Type B pancreatic cell (in vitro differentiated cells): ENCODE measurements at regions not wholly inside any gene's neighbourhood (a gene's known extent, or its start where the extent isn't known, plus 50 kb on each side); places are given as distances from the start of the nearest gene placed in this dataset.

Experiments used
- DNase-seq: peaks from one replicate; pipeline ENCODE4 v3.0.0; 2021; ENCODE audit warnings: mixed read lengths; ENCODE audit not compliant: unreplicated experiment; ENCODE audit errors: extremely low spot score
- H3K27ac Mint-ChIP-seq: 2 replicates; pipeline ENCODE4 v1.8.0; 2021; ENCODE audit warnings: mild to moderate bottlenecking, mixed read lengths
- H3K27me3 Mint-ChIP-seq: 2 replicates; pipeline ENCODE4 v1.8.0; 2021; ENCODE audit warnings: mixed read lengths
- H3K36me3 Mint-ChIP-seq: 2 replicates; pipeline ENCODE4 v1.8.0; 2021; ENCODE audit warnings: mixed read lengths
- H3K4me1 Mint-ChIP-seq: one replicate; pipeline ENCODE4 v1.8.0; 2021; ENCODE audit warnings: mixed read lengths; ENCODE audit not compliant: unreplicated experiment
- H3K4me3 Mint-ChIP-seq: 2 replicates; pipeline ENCODE4 v1.8.0; 2021; ENCODE audit warnings: mild to moderate bottlenecking, mixed read lengths
- H3K9me3 Mint-ChIP-seq: 2 replicates; pipeline ENCODE4 v1.8.0; 2021; ENCODE audit warnings: mixed read lengths
- TF ChIP-seq, protein P1 (sequence below): fragments of 200-600 bp; sonication (generic); conservative IDR thresholded peaks from 2 replicates; pipeline ENCODE4 v1.5.0; 2021; ENCODE audit warnings: antibody characterized with exemption, mild to moderate bottlenecking

DNA sequence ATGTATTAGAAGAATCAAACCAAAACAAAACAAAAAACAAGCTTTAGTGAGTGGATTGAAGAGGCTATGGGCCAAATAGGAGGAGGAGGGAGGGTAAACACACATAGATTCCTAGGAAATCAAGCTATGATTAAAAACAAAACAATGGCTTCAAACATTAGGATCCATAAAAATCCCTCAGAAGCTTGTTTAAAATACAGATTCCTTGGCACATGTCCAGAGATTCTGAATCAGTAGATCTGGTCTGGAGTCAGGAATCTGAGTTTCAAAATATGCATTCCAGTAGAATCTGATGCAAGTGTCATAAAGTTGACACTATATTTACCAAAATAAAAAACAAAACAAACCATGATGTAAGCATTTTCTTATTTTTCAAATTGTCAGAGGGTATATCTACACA is 692.8 kb upstream of the SGCG start:
- DNase-seq, result no peak
- H3K36me3 Mint-ChIP-seq, result no peaks in the 10 kb centered on the region
- H3K27me3 Mint-ChIP-seq, result no peaks in the 10 kb centered on the region
- TF ChIP-seq, protein P1, sequence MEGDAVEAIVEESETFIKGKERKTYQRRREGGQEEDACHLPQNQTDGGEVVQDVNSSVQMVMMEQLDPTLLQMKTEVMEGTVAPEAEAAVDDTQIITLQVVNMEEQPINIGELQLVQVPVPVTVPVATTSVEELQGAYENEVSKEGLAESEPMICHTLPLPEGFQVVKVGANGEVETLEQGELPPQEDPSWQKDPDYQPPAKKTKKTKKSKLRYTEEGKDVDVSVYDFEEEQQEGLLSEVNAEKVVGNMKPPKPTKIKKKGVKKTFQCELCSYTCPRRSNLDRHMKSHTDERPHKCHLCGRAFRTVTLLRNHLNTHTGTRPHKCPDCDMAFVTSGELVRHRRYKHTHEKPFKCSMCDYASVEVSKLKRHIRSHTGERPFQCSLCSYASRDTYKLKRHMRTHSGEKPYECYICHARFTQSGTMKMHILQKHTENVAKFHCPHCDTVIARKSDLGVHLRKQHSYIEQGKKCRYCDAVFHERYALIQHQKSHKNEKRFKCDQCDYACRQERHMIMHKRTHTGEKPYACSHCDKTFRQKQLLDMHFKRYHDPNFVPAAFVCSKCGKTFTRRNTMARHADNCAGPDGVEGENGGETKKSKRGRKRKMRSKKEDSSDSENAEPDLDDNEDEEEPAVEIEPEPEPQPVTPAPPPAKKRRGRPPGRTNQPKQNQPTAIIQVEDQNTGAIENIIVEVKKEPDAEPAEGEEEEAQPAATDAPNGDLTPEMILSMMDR, result no peak
- no peaks in the 10 kb centered on the region for H3K9me3 Mint-ChIP-seq
- no peaks in the 10 kb centered on the region for H3K4me1 Mint-ChIP-seq
- H3K4me3 Mint-ChIP-seq, result no peak overlapping the region
- no peak overlapping the region for H3K27ac Mint-ChIP-seq

DNA sequence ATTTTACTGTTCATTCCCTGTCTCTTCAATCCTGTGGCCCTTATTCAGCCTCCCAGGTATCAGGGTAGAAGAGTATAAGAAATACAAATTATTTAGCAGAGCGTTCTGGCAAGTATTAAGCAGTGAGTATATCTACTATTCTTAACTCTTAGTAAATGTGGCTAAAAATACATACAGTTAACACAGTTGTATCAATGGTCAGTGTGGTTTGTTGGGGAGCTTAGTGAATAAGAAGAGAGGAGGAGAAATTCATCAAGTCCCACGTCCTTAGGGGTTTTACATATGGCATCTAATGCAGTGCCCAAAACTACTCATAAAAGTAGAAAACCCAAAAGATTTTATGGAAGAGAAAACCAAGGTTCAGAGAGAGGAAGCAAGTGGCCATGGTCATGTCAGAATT is 691.0 kb upstream of the SGCG start:
- Mint-ChIP-seq H3K4me1 (no peaks in the 10 kb centered on the region), H3K36me3 (no peaks in the 10 kb centered on the region), H3K9me3 (no peaks in the 10 kb centered on the region), H3K27me3 (no peaks in the 10 kb centered on the region), H3K4me3 (no peak overlapping the region), H3K27ac (no peak overlapping the region)
- TF ChIP-seq, protein P1, result no peak
- DNase-seq, result no peak

DNA sequence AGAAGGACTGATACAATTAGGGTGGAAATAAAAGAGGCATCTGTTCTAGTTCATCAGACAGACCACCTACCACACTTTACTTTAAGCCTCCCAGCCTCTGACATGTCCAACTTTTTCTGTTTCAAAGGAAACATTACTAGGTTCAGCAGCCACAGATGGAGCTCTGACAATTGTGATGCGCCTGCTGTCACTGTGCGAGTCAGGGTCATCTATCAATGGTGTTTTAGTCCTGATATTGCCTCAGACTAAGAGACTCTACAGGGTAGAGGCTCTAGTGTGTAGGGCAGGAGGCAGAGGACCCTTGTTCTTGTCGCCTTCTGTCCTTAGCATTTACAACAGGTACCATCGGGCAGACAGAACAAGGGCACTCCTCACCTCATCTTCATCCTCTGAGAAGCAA is 685.0 kb upstream of the SGCG start:
- DNase-seq, result no peak
- Mint-ChIP-seq H3K4me3 (no peak overlapping the region), H3K4me1 (peaks cover 11% of the 10 kb centered on the region), H3K9me3 (no peaks in the 10 kb centered on the region), H3K27ac (no peak overlapping the region), H3K36me3 (no peaks in the 10 kb centered on the region), H3K27me3 (no peaks in the 10 kb centered on the region)
- TF ChIP-seq, protein P1, result no peak

DNA sequence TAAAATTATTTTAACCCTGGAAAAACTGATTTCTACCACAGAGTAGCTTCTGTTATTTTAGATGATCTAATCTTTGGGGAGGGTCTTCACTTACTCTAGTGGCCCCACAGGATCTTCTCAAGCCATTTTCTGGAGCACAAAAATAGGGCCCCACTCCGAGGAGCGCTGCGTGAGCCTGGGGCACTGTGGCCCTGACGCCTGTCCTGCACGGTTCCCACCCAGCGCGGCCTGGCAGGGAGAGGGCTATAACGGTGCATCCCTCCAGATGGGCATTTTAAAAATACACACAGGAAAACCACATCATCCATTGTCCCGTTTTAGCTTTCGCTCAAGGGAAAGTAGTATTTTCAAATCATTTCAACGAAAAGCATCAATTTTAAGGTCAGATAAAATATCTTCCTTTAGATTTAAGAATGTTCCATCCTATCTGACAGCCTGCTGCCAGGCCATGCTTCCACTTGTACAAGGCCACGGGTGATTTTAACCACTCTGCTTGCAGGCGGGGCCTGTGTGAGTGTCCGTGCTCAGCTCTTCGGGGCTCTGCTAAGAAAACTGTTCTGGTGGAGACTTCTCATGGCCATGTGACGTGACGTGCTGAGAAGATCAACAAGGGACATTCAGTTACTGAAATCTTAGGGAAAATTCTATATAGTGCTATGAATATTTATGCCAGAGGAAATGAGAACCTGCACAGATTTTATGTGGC is 683.8 kb upstream of the SGCG start:
- H3K4me3 Mint-ChIP-seq, result no peak overlapping the region
- no peaks in the 10 kb centered on the region for H3K27me3 Mint-ChIP-seq
- no peaks in the 10 kb centered on the region for H3K36me3 Mint-ChIP-seq
- TF ChIP-seq, protein P1, result no peak
- DNase-seq, result no peak
- H3K27ac Mint-ChIP-seq, result no peak overlapping the region
- H3K9me3 Mint-ChIP-seq, result no peaks in the 10 kb centered on the region
- peaks cover 11% of the 10 kb centered on the region for H3K4me1 Mint-ChIP-seq

DNA sequence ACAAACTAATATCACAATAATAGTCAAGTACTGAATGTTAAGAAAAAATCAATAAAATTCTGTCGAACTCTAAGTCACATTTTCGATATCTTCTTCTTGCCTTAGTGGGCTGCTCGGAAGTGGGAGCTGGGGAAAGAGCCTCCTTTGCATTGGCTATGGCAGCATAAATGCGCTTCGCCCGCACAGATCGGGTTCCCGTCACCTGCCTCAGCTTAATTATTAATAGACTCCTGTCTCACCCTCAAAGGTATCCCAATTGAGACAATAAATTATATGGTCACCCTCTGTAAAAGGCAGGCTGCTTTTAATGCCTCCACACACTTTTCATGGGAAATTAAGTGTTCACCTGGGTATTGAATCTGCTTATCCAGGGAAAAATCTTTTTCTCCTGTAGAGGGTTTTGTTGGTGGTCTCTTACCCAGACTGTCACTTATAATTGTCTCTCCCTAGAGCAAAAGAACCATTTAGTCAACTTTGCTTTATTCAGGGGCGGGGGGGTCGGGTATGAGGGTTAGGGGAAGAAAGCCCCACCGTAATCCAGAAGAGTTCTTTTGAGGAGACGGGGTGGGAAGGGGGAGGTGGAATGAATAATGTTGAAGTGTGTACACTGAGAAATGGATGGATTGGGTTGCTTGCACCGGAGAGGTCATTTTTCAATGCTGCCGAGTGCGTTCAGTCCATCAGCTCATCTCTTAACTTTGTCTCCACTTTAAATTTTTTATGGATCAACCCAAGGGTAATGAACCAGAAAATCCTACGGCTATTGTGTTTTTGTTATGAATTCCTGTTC is 682.6 kb upstream of the SGCG start:
- Mint-ChIP-seq H3K4me3 (no peak overlapping the region), H3K4me1 (peaks cover 11% of the 10 kb centered on the region), H3K36me3 (no peaks in the 10 kb centered on the region), H3K27me3 (no peaks in the 10 kb centered on the region), H3K9me3 (peaks cover 5% of the 10 kb centered on the region), H3K27ac (no peak overlapping the region)
- TF ChIP-seq, protein P1, result no peak
- DNase-seq, result no peak
